CD14-positive monocyte (primary cell): ENCODE measurements at regions not wholly inside any gene's neighbourhood (a gene's known extent, or its start where the extent isn't known, plus 50 kb on each side); places are given as distances from the start of the nearest gene placed in this dataset.

Experiments used
- DNase-seq, 3 donors: peaks; one replicate each; pipeline ENCODE4 v3.0.0-alpha.2; 2011 to 2022
- H2AFZ ChIP-seq: 2 replicates; pipeline ENCODE4 v1.6.0; 2012; ENCODE audit warnings: mild to moderate bottlenecking, low read depth, low read length, inconsistent platforms; ENCODE audit not compliant: insufficient read depth, poor library complexity, severe bottlenecking
- H3K27ac ChIP-seq, 2 donors: 1 replicate in 1 of 2; 2 replicates in 1 of 2; pipeline ENCODE4 v1.5.1; 2012 to 2013; ENCODE audit warnings: low read length in 2 of 2, control low read depth in 1 of 2, inconsistent platforms in 1 of 2, low read depth in 1 of 2, mild to moderate bottlenecking in 1 of 2
- H3K27me3 ChIP-seq, 2 donors: one replicate each; pipeline versions ENCODE4 v1.6.0 to v1.6.1; 2011 to 2013; ENCODE audit warnings: low read length in 2 of 2; ENCODE audit not compliant: control insufficient read depth in 2 of 2, insufficient read depth in 2 of 2
- H3K36me3 ChIP-seq, 2 donors: replicated peaks in 1 of 2; 1 replicate in 1 of 2; 2 replicates in 1 of 2; pipeline versions ENCODE4 v1.5.1 to v1.6.1; 2012 to 2013; ENCODE audit warnings: low read length in 2 of 2, control low read depth in 1 of 2, inconsistent platforms in 1 of 2, mild to moderate bottlenecking in 1 of 2; ENCODE audit not compliant: insufficient read depth in 2 of 2, control insufficient read depth in 1 of 2
- H3K4me1 ChIP-seq, 2 donors: 1 replicate in 1 of 2; 2 replicates in 1 of 2; pipeline versions ENCODE4 v1.5.1 to v1.6.1; 2012 to 2013; ENCODE audit warnings: low read length in 2 of 2, control low read depth in 1 of 2, inconsistent platforms in 1 of 2, mild to moderate bottlenecking in 1 of 2, moderate library complexity in 1 of 2; ENCODE audit not compliant: insufficient read depth in 2 of 2, control insufficient read depth in 1 of 2
- H3K4me2 ChIP-seq: replicated peaks from 2 replicates; pipeline ENCODE3; 2012; ENCODE audit warnings: low read length, moderate library complexity, mild to moderate bottlenecking; ENCODE audit not compliant: poor library complexity, severe bottlenecking; ENCODE audit errors: extremely low read depth
- H3K4me3 ChIP-seq, 3 experiments: fragments of 200-600 bp in 1 of 3; sonication (generic) in 1 of 3; replicated peaks in 1 of 3; 1 replicate in 2 of 3; 2 replicates in 1 of 3; pipeline ENCODE4 v1.5.1; 2011 to 2013; ENCODE audit warnings: low read length in 3 of 3, mild to moderate bottlenecking in 3 of 3, control low read depth in 2 of 3, low read depth in 2 of 3, inconsistent platforms in 1 of 3, moderate library complexity in 1 of 3
- H3K79me2 ChIP-seq: 2 replicates; pipeline ENCODE4 v1.6.0; 2012; ENCODE audit warnings: mild to moderate bottlenecking, control low read depth, inconsistent platforms, low read length, moderate library complexity; ENCODE audit not compliant: insufficient read depth
- H3K9ac ChIP-seq: 2 replicates; pipeline ENCODE4 v1.6.0; 2017; ENCODE audit warnings: low read length, mild to moderate bottlenecking; ENCODE audit not compliant: insufficient read depth, poor library complexity, severe bottlenecking
- H3K9me3 ChIP-seq, 2 donors: replicated peaks in 1 of 2; 1 replicate in 1 of 2; 2 replicates in 1 of 2; pipeline versions ENCODE4 v1.5.1 to v1.6.1; 2012 to 2013; ENCODE audit warnings: low read length in 2 of 2, control low read depth in 1 of 2; ENCODE audit not compliant: control insufficient read depth in 1 of 2, insufficient read depth in 1 of 2
- H4K20me1 ChIP-seq: 2 replicates; pipeline ENCODE4 v1.6.0; 2012; ENCODE audit warnings: mild to moderate bottlenecking, low read length, control low read depth, moderate library complexity; ENCODE audit not compliant: insufficient read depth
- H3K27ac Mint-ChIP-seq, 7 donors: one replicate each; pipeline ENCODE4 v1.8.0; 2020; ENCODE audit warnings: mild to moderate bottlenecking in 7 of 7, mixed read lengths in 7 of 7, moderate library complexity in 6 of 7, inconsistent platforms in 2 of 7
- H3K27me3 Mint-ChIP-seq, 3 donors: one replicate each; pipeline ENCODE4 v1.8.0; 2021 to 2022; ENCODE audit warnings: low read depth in 3 of 3, mild to moderate bottlenecking in 3 of 3, mixed read lengths in 3 of 3, moderate library complexity in 3 of 3, inconsistent platforms in 1 of 3
- H3K36me3 Mint-ChIP-seq, 2 donors: one replicate each; pipeline ENCODE4 v1.8.0; 2020; ENCODE audit warnings: mixed read lengths in 2 of 2, inconsistent platforms in 1 of 2, mild to moderate bottlenecking in 1 of 2
- H3K4me1 Mint-ChIP-seq: one replicate; pipeline ENCODE4 v1.8.0; 2020; ENCODE audit warnings: mild to moderate bottlenecking, mixed read lengths
- H3K4me3 Mint-ChIP-seq, 2 donors: one replicate each; pipeline ENCODE4 v1.8.0; 2020; ENCODE audit warnings: mild to moderate bottlenecking in 2 of 2, mixed read lengths in 2 of 2, moderate library complexity in 1 of 2
- H3K9me3 Mint-ChIP-seq, 7 donors: one replicate each; pipeline ENCODE4 v1.8.0; 2020 to 2022; ENCODE audit warnings: mixed read lengths in 7 of 7, mild to moderate bottlenecking in 6 of 7, moderate library complexity in 6 of 7, inconsistent platforms in 2 of 7
- WGBS: methylation state at CpG from one replicate; pipeline ENCODE4 v1.1.5; 2013; ENCODE audit warnings: missing lambda C conversion rate; ENCODE audit not compliant: insufficient coverage; 5-methylcytosine and 5-hydroxymethylcytosine counted together
- intact Hi-C, 2 donors: fragments of 100-400 bp; cut with micrococcal nuclease; formaldehyde crosslinking; loops; one replicate each; pipeline versions ENCODE4 v1.15.0 to v1.15.1; 2023
- TF ChIP-seq, protein P1 (sequence below): fragments of 200-600 bp; IDR thresholded peaks from one replicate; pipeline ENCODE4 v1.8.0; 2022; ENCODE audit warnings: antibody characterized with exemption, mild to moderate bottlenecking

DNA sequence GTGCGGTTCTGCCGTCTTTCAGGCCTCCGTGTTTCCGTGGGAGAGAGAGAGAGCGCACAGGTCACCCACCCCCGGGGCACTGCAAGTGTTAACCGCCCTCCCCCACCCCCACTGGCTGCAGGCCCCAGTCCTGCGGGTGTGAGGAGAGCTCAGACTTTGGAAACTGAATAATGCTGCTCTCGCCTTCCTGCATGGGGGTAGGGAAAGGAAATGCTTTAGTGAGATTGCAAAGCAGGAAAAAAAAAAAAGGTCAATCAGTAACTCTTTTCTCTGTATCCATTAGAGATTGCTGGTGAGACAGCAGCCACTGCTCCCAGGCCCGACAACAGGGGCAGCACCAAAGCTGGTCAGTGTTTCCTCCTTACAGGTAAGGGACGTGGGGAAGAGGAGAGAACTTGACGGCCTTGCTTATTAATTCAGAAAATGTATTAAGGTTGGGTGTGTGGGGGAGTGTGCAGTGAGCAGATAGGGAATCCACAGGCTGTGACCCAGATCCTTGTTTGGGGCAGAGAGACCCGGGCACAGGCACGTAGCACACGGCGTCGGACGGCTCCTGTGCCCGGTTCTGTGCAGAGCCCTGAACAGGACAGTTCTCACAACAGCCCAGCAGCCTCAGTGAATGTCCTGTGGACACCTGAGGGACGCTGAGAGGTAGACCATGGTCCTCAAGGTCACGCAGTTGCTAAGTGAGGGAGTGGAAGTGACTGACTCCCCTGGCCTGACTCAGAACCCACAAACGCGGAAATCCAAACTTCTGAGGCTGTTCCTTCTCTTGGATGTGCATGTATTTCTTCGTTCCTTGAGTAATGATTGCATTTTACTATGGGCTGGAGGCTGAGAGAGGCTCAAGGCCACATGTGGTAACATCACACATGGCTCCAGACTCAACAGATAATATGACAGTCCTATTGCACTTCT is 156.5 kb downstream of the FOXL1 start:
- H4K20me1 ChIP-seq: no peaks in the 10 kb centered on the region
- H3K4me3 Mint-ChIP-seq: peak overlapping the region in 1 of 2 donors; percentile 67
- no peaks in the 10 kb centered on the region for H3K79me2 ChIP-seq
- no peaks in the 10 kb centered on the region for H3K36me3 ChIP-seq
- 73% methylated on average over 18 of the region's 24 CpGs for WGBS
- intact Hi-C loops: no loop called here
- H3K9me3 Mint-ChIP-seq: peaks cover 0 to 4% (median 0%) of the 10 kb centered on the region in 7 donors
- no peaks in the 10 kb centered on the region for H3K4me1 Mint-ChIP-seq
- no peak overlapping the region for H3K9ac ChIP-seq
- H3K27ac Mint-ChIP-seq: peak overlapping the region in 2 of 7 donors; percentile 58 to 62
- no peak for DNase-seq
- no peaks in the 10 kb centered on the region for H3K9me3 ChIP-seq
- no peaks in the 10 kb centered on the region for H3K4me1 ChIP-seq
- H3K4me3 ChIP-seq: no peak overlapping the region
- no peak overlapping the region for H3K4me2 ChIP-seq
- H3K27me3 ChIP-seq: peaks cover 2 to 31% of the 10 kb centered on the region in 2 donors
- H3K27me3 Mint-ChIP-seq: peaks cover 43 to 72% (median 68%) of the 10 kb centered on the region in 3 donors
- no peak overlapping the region for H2AFZ ChIP-seq
- H3K36me3 Mint-ChIP-seq: no peaks in the 10 kb centered on the region
- TF ChIP-seq, protein P1, sequence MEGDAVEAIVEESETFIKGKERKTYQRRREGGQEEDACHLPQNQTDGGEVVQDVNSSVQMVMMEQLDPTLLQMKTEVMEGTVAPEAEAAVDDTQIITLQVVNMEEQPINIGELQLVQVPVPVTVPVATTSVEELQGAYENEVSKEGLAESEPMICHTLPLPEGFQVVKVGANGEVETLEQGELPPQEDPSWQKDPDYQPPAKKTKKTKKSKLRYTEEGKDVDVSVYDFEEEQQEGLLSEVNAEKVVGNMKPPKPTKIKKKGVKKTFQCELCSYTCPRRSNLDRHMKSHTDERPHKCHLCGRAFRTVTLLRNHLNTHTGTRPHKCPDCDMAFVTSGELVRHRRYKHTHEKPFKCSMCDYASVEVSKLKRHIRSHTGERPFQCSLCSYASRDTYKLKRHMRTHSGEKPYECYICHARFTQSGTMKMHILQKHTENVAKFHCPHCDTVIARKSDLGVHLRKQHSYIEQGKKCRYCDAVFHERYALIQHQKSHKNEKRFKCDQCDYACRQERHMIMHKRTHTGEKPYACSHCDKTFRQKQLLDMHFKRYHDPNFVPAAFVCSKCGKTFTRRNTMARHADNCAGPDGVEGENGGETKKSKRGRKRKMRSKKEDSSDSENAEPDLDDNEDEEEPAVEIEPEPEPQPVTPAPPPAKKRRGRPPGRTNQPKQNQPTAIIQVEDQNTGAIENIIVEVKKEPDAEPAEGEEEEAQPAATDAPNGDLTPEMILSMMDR: no peak
- H3K27ac ChIP-seq: no peak overlapping the region

DNA sequence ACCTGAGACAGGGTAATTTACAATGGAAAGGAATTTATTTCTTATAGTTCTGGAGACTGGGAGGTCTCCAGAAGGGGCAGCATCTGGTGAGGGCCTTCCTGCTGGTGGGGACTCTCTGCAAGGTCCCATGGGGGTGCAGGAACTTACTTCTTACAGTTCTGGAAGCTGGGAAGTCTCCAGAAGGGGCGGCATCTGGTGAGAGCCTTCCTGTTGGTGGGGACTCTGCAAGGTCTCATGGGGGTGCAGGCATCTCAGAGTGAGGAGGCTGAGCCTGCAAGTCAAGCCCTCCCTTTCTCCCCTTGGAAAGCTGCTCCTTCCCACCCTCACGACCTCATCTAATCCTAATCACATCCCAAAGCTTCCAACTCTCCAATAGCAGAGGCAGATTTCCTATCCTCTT is 157.4 kb downstream of the FOXL1 start:
- H3K9me3 Mint-ChIP-seq: peaks cover 0 to 4% (median under 1%) of the 10 kb centered on the region in 7 donors
- H3K27me3 Mint-ChIP-seq: peaks cover 48 to 73% (median 73%) of the 10 kb centered on the region in 3 donors
- H3K36me3 ChIP-seq: no peaks in the 10 kb centered on the region
- no peaks in the 10 kb centered on the region for H3K4me1 Mint-ChIP-seq
- H4K20me1 ChIP-seq: no peaks in the 10 kb centered on the region
- no peak for DNase-seq
- no peak overlapping the region for H3K4me2 ChIP-seq
- H3K4me3 Mint-ChIP-seq: no peak overlapping the region
- TF ChIP-seq, protein P1: no peak
- H3K27me3 ChIP-seq: peaks cover 2 to 36% of the 10 kb centered on the region in 2 donors
- no peaks in the 10 kb centered on the region for H3K79me2 ChIP-seq
- H2AFZ ChIP-seq: no peak overlapping the region
- H3K27ac Mint-ChIP-seq: no peak overlapping the region
- intact Hi-C loops: no loop called here
- H3K27ac ChIP-seq: no peak overlapping the region
- H3K36me3 Mint-ChIP-seq: no peaks in the 10 kb centered on the region
- H3K9ac ChIP-seq: no peak overlapping the region
- H3K4me1 ChIP-seq: no peaks in the 10 kb centered on the region
- WGBS: 100% methylated on average over 1 of the region's 2 CpGs
- no peaks in the 10 kb centered on the region for H3K9me3 ChIP-seq
- H3K4me3 ChIP-seq: no peak overlapping the region
